DND-41 (cell line): ENCODE measurements at regions not wholly inside any gene's neighbourhood (a gene's known extent, or its start where the extent isn't known, plus 50 kb on each side); places are given as distances from the start of the nearest gene placed in this dataset.

ENCODE experiments used
- EZH2 ChIP-seq: IDR thresholded peaks from 3 replicates; pipeline ENCODE4 v1.6.1; 2012; ENCODE audit warnings: borderline replicate concordance, low read depth, mild to moderate bottlenecking, moderate library complexity, low read length, inconsistent platforms; ENCODE audit not compliant: severe bottlenecking
- TF ChIP-seq, protein P1 (sequence below): IDR thresholded peaks from 2 replicates; pipeline ENCODE4 v1.5.1; 2012; ENCODE audit warnings: borderline replicate concordance, low read length, moderate library complexity, mild to moderate bottlenecking; ENCODE audit not compliant: poor library complexity, severe bottlenecking; ENCODE audit errors: extremely low read depth

DNA sequence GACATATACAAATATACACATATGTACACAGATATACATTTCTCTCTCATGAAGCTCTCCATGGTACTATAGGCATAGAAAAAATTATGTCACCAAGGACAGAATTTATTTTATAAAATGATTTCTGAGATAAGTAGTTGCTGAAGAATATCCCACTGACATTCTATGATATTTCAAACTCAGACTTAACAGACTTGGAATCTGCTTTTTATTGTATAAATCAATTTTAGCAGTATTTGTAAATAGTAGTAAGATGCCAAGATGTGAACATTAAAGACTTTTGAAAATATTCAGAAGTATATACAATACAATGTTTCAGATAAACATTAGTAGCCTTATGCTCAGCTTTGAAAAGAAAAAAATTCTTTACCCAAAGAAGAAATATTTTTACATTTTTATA lies 107.4 kb upstream of the ARGLU1 start:
- TF ChIP-seq, protein P1, sequence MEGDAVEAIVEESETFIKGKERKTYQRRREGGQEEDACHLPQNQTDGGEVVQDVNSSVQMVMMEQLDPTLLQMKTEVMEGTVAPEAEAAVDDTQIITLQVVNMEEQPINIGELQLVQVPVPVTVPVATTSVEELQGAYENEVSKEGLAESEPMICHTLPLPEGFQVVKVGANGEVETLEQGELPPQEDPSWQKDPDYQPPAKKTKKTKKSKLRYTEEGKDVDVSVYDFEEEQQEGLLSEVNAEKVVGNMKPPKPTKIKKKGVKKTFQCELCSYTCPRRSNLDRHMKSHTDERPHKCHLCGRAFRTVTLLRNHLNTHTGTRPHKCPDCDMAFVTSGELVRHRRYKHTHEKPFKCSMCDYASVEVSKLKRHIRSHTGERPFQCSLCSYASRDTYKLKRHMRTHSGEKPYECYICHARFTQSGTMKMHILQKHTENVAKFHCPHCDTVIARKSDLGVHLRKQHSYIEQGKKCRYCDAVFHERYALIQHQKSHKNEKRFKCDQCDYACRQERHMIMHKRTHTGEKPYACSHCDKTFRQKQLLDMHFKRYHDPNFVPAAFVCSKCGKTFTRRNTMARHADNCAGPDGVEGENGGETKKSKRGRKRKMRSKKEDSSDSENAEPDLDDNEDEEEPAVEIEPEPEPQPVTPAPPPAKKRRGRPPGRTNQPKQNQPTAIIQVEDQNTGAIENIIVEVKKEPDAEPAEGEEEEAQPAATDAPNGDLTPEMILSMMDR = no peak
- TF ChIP-seq EZH2 = no peak
